Endothelial cell of umbilical vein (primary cell): ENCODE measurements at regions not wholly inside any gene's neighbourhood (a gene's known extent, or its start where the extent isn't known, plus 50 kb on each side); places are given as distances from the start of the nearest gene placed in this dataset.

ENCODE experiments used
- BruUV-seq: library from RNA; stranded (reverse); fragments of 400-500 nt; replicated peaks from 2 replicates; lab custom pipeline; 2021; lab: Mats Ljungman, UMichigan
- CTCF ChIA-PET: fragments of 300-600, 350-600 bp; sonication (Branson Sonifier 250); formaldehyde crosslinking; loops from one replicate; lab custom pipeline; 2021; ENCODE audit warnings: antibody characterized with exemption, inconsistent platforms; lab: Charles Lee
- POLR2A ChIA-PET: fragments of 300-600, 350-600 bp; sonication (Branson Sonifier 250); formaldehyde crosslinking; loops from one replicate; lab custom pipeline; 2021; ENCODE audit warnings: antibody characterized with exemption, inconsistent platforms; lab: Charles Lee
- DNase-seq: peaks from one replicate; pipeline ENCODE4 v3.0.0-alpha.2; 2011; ENCODE audit warnings: low read depth, low spot score
- FAIRE-seq: peaks from 2 replicates; lab custom pipeline; 2011; peaks lifted over from hg19 to GRCh38; lab: Jason Lieb, UNC
- H2AFZ ChIP-seq: 2 replicates; pipeline ENCODE4 v1.6.0; 2012; ENCODE audit warnings: low read depth, low read length, control low read depth, inconsistent platforms
- H3K27ac ChIP-seq: 2 replicates; pipeline ENCODE4 v1.5.1; 2011; ENCODE audit warnings: low read depth, mild to moderate bottlenecking, control low read depth, low read length, moderate library complexity; ENCODE audit not compliant: insufficient read depth
- H3K27me3 ChIP-seq, 2 experiments: 2 replicates each; pipeline versions ENCODE4 v1.6.0 to v1.6.1; 2011; ENCODE audit warnings: low read length in 2 of 2, mixed read lengths in 1 of 2; ENCODE audit not compliant: control insufficient read depth in 2 of 2, insufficient read depth in 2 of 2
- H3K36me3 ChIP-seq, 2 experiments: 2 replicates in 1 of 2; 3 replicates in 1 of 2; pipeline ENCODE4 v1.5.1; 2011; ENCODE audit warnings: low read length in 2 of 2, mild to moderate bottlenecking in 1 of 2, moderate library complexity in 1 of 2; ENCODE audit not compliant: control insufficient read depth in 2 of 2, insufficient read depth in 2 of 2; ENCODE audit errors: extremely low read depth in 1 of 2
- H3K4me1 ChIP-seq: 3 replicates; pipeline ENCODE4 v1.5.1; 2011; ENCODE audit warnings: mild to moderate bottlenecking, low read length; ENCODE audit not compliant: control insufficient read depth, insufficient read depth; ENCODE audit errors: extremely low read depth
- H3K4me2 ChIP-seq: 2 replicates; pipeline ENCODE4 v1.6.1; 2011; ENCODE audit warnings: low read length, control low read depth, mixed read lengths; ENCODE audit not compliant: insufficient read depth
- H3K4me3 ChIP-seq, 3 experiments: fragments of 200-600 bp in 1 of 3; sonication (generic), shearing (Covaris generic) in 1 of 3; replicated peaks in 1 of 3; 2 replicates each; pipeline ENCODE4 v1.5.1; 2011 to 2016; ENCODE audit warnings: control low read depth in 3 of 3, low read length in 3 of 3, mild to moderate bottlenecking in 2 of 3, inconsistent platforms in 1 of 3, low read depth in 1 of 3, moderate library complexity in 1 of 3; ENCODE audit not compliant: insufficient read depth in 1 of 3
- H3K79me2 ChIP-seq: 2 replicates; pipeline ENCODE4 v1.6.0; 2012; ENCODE audit warnings: low read length, inconsistent platforms; ENCODE audit not compliant: control insufficient read depth, insufficient read depth
- H3K9ac ChIP-seq: replicated peaks from 2 replicates; pipeline ENCODE3; 2011; ENCODE audit warnings: low read length, control low read depth; ENCODE audit not compliant: insufficient read depth; ENCODE audit errors: extremely low read depth
- H3K9me1 ChIP-seq: replicated peaks from 3 replicates; pipeline ENCODE4 v1.6.0; 2011; ENCODE audit warnings: mild to moderate bottlenecking, low read length; ENCODE audit not compliant: control insufficient read depth, insufficient read depth; ENCODE audit errors: extremely low read depth
- H3K9me3 ChIP-seq: replicated peaks from 2 replicates; pipeline ENCODE4 v1.5.1; 2012; ENCODE audit warnings: low read length, inconsistent platforms; ENCODE audit not compliant: control insufficient read depth, insufficient read depth
- H4K20me1 ChIP-seq: replicated peaks from 2 replicates; pipeline ENCODE3; 2011; ENCODE audit warnings: mild to moderate bottlenecking, low read length; ENCODE audit not compliant: control insufficient read depth, insufficient read depth; ENCODE audit errors: extremely low read depth
- EZH2 ChIP-seq: IDR thresholded peaks from 2 replicates; pipeline ENCODE4 v1.6.1; 2012; ENCODE audit warnings: borderline replicate concordance, low read depth, mild to moderate bottlenecking, moderate library complexity, low read length, inconsistent platforms; ENCODE audit not compliant: severe bottlenecking
- FOS ChIP-seq: IDR thresholded peaks from 2 replicates; pipeline ENCODE4 v1.6.1; 2011; ENCODE audit warnings: mild to moderate bottlenecking, low read length, moderate library complexity, borderline replicate concordance; ENCODE audit not compliant: insufficient read depth
- GATA2 ChIP-seq: IDR thresholded peaks from 2 replicates; pipeline ENCODE4 v1.7.0; 2011; ENCODE audit warnings: low read depth, mild to moderate bottlenecking, moderate library complexity, mixed read lengths, low read length; ENCODE audit not compliant: insufficient read length, insufficient read depth
- JUN ChIP-seq: IDR thresholded peaks from 2 replicates; pipeline ENCODE4 v1.6.1; 2011; ENCODE audit warnings: borderline replicate concordance, low read depth; ENCODE audit not compliant: insufficient read length, insufficient read depth
- MYC ChIP-seq: IDR thresholded peaks from one replicate; pipeline ENCODE4 v1.6.1; 2011; ENCODE audit warnings: mild to moderate bottlenecking, low read depth, low read length
- POLR2A ChIP-seq: IDR thresholded peaks from 2 replicates; pipeline ENCODE4 v1.6.1; 2012; ENCODE audit warnings: low read depth, mild to moderate bottlenecking, control low read depth, low read length
- POLR2AphosphoS5 ChIP-seq: IDR thresholded peaks from 2 replicates; pipeline ENCODE4 v1.6.1; 2012; ENCODE audit warnings: low read depth, mild to moderate bottlenecking, control low read depth, low read length, moderate library complexity; ENCODE audit not compliant: insufficient read depth
- dilution Hi-C: fragments of 300-500 bp; cut with MboI; formaldehyde crosslinking; loops from one replicate; pipeline ENCODE4 v1.15.0; 2019; ENCODE audit warnings: low sequenced_read_pairs; ENCODE audit not compliant: extremely low pct_ligation_motif_present
- intact Hi-C: fragments of 100-400 bp; cut with micrococcal nuclease; formaldehyde crosslinking; loops from one replicate; pipeline ENCODE4 v1.10.0; 2022
- TF ChIP-seq, protein P1 (sequence below), 2 donors: IDR thresholded peaks; 1 replicate in 1 of 2; 2 replicates in 1 of 2; pipeline ENCODE4 v1.5.1; 2011; ENCODE audit warnings: low read length in 2 of 2, mild to moderate bottlenecking in 2 of 2, moderate library complexity in 2 of 2, control low read depth in 1 of 2, inconsistent platforms in 1 of 2, low read depth in 1 of 2; ENCODE audit not compliant: insufficient read depth in 1 of 2; ENCODE audit errors: extremely low read depth in 1 of 2
- TF ChIP-seq, protein P2 (sequence below): IDR thresholded peaks from 2 replicates; pipeline ENCODE4 v1.6.1; 2011; ENCODE audit not compliant: insufficient read depth, insufficient read length

DNA sequence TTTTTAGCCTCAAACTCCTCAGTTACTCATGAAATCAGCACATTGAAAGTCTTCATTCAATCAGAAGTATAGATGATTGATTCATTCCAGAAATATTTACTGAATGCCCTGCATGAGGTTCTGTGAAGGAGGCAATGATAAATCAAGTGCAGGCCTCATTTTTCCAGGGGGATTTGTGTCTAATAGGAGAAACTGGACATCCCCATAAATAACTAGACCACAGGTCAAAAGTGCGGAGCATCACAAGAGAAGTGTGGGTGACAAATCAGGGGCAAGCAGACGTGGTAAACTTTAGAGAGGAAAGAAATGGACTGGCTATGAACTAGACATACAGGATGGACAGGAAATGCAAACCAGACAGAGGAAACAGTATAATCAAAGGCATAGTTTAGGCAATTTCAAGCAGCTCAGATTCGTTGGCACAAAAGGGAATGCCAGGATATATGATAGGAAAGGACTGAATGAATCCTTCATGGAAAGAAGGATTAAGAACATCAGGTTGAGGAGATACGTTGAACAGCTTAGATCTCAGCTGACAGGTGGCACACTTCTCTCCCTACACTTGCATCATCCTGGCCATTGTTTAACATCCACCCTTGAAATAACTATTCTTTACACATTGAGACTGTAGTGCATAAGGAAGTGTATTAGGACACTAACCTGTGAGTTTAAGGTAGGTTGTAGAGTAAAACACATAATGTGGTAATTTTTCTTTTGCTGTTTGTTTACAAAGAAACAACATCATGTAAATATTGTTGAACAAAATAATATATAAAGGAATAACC is 69.6 kb upstream of the RASGEF1B start:
- no peak for TF ChIP-seq EZH2
- TF ChIP-seq, protein P1, sequence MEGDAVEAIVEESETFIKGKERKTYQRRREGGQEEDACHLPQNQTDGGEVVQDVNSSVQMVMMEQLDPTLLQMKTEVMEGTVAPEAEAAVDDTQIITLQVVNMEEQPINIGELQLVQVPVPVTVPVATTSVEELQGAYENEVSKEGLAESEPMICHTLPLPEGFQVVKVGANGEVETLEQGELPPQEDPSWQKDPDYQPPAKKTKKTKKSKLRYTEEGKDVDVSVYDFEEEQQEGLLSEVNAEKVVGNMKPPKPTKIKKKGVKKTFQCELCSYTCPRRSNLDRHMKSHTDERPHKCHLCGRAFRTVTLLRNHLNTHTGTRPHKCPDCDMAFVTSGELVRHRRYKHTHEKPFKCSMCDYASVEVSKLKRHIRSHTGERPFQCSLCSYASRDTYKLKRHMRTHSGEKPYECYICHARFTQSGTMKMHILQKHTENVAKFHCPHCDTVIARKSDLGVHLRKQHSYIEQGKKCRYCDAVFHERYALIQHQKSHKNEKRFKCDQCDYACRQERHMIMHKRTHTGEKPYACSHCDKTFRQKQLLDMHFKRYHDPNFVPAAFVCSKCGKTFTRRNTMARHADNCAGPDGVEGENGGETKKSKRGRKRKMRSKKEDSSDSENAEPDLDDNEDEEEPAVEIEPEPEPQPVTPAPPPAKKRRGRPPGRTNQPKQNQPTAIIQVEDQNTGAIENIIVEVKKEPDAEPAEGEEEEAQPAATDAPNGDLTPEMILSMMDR (IDR thresholded peaks at IDR 0.05; ENCODE audit: extremely low read depth in 1 of 2, insufficient read depth in 1 of 2, low read depth in 1 of 2, low read length in 2 of 2) = no peak
- no peak for TF ChIP-seq FOS
- Histone ChIP-seq H3K27ac (no peak overlapping the region), H3K79me2 (no peaks in the 10 kb centered on the region), H3K36me3 (no peaks in the 10 kb centered on the region), H3K9me1 (no peaks in the 10 kb centered on the region), H2AFZ (no peak overlapping the region), H3K9me3 (no peaks in the 10 kb centered on the region), H3K9ac (no peak overlapping the region), H3K4me2 (no peak overlapping the region), H3K4me3 (no peak overlapping the region), H4K20me1 (no peaks in the 10 kb centered on the region), H3K4me1 (no peaks in the 10 kb centered on the region), H3K27me3 (no peaks in the 10 kb centered on the region)
- FAIRE-seq = no peak
- intact Hi-C loops = no loop called here
- ChIA-PET POLR2A (no interaction called here), CTCF (no interaction called here)
- no peak for DNase-seq
- BruUV-seq = no TSS peak
- dilution Hi-C loops = no loop called here

DNA sequence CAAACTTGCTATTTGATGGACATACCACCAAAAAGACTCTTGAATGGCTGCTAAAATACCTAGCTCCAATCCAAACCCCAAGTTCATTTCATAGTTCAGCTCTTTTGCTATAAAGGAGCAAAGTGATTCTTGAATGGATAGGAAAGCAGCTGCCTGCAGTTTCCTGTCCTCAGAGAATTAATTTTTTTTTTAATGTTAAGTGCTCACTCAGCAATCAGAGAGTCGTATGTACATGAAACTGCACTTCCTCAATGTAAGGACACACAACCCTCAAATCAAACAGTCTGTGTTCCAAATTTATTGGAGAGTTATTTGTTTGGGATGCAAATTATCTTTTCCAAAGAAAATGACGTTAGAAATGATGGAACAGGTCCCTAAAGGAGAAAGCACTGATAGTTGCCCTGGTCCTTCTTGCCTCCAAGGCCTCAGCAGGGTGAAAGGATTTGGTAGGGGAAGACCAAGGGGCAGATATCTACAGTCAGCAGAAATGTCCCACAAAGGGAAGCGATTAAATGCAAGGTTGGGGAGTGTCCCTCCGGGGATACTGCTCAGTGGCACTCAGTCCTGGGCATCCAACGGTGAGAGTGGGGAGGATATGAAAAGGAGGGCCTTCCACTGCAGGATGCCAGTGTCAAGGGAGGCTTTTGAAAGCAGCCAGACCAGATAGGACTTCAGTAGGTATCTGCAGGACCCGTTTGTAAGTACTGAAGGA is 67.2 kb upstream of the RASGEF1B start:
- CTCF ChIA-PET = no interaction called here
- BruUV-seq = no TSS peak

More for the DNA sequence above, 67.2 kb upstream of the RASGEF1B start:
- Histone ChIP-seq H3K4me1 (no peaks in the 10 kb centered on the region), H4K20me1 (no peaks in the 10 kb centered on the region), H3K9me3 (no peaks in the 10 kb centered on the region), H3K27ac (no peak overlapping the region), H3K27me3 (no peaks in the 10 kb centered on the region), H2AFZ (no peak overlapping the region), H3K79me2 (no peaks in the 10 kb centered on the region), H3K4me2 (no peak overlapping the region), H3K36me3 (no peaks in the 10 kb centered on the region), H3K9me1 (no peaks in the 10 kb centered on the region), H3K9ac (no peak overlapping the region), H3K4me3 (no peak overlapping the region)
- POLR2A ChIA-PET = no interaction called here
- intact Hi-C loops (no loop called here), dilution Hi-C loops (no loop called here)
- FAIRE-seq (no peak), DNase-seq (no peak)
- TF ChIP-seq EZH2 = no peak
- no peak for TF ChIP-seq MYC
- TF ChIP-seq POLR2AphosphoS5 = no peak
- TF ChIP-seq FOS = no peak
- TF ChIP-seq, protein P2, sequence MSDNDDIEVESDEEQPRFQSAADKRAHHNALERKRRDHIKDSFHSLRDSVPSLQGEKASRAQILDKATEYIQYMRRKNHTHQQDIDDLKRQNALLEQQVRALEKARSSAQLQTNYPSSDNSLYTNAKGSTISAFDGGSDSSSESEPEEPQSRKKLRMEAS = no peak
- no peak for TF ChIP-seq JUN
- TF ChIP-seq, protein P1 (IDR thresholded peaks at IDR 0.05; ENCODE audit: extremely low read depth in 1 of 2, insufficient read depth in 1 of 2, low read depth in 1 of 2, low read length in 2 of 2) = no peak
- TF ChIP-seq POLR2A = no peak
- TF ChIP-seq GATA2 = no peak
